ENCODE measurements at regions not wholly inside any gene's neighbourhood (a gene's known extent, or its start where the extent isn't known, plus 50 kb on each side); places are given as distances from the start of the nearest gene placed in this dataset.

DNA sequence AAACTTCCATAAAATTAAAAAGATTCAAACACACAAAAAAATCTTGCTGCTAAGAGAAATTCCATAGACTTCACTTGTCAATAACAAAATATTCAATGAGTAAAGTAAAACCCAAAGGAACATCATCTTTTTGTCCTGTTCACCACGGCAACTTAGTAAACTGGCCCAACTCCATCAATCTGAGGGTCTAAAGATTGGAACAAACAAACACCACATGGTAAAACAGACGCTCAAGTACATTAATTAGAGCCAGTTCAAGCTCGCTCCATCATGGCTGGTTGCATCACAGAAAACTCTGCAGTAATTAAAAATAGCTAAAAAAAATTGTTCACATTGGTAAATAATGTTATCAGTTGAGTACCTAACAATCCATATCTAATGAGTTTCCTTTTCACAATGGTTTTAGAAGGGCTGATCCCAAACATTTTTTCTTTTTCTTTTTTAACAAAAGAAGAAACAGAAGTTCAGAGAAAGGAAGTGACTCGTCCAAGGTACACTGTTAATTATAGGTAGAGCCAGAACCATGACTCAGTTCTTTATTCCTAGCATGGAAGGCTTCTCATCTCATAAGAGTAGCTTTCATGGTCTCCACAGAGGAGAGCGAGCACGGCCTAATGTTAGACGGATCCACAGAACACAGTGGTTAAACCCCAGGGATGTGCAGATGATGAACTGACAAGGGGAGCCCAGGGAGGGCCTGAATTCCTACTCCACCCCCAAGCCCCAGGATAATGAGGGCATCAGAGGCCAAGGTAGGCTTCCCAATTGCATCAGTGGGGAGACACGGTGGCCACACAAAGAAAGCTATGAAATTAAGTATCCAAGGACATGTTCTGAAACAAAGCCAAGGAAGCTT, 79.2 kb upstream of the ARHGEF3 start:
- Histone ChIP-seq H3K9me1 (ENCODE audit: insufficient read depth, low read length) (no peaks in the 10 kb centered on the region), H2BK15ac (ENCODE audit: low read depth, low read length) (no peak overlapping the region; the same call in 2 of the 3 replicates), H3K4me1 (ENCODE audit: control insufficient read depth, insufficient read depth, low read length) (0 out of 2 replicates have a peak, but pooled peaks cover 2% of the 10 kb centered on the region), H4K5ac (ENCODE audit: low read depth, low read length) (no peak overlapping the region), H3K18ac (ENCODE audit: low read depth, low read length) (no peak overlapping the region), H2BK20ac (ENCODE audit: low read depth, low read length) (no peak overlapping the region), H3K56ac (ENCODE audit: extremely low read depth, insufficient read depth, low read length) (no peak overlapping the region), H3K23ac (ENCODE audit: low read depth, low read length) (no peak overlapping the region), H3K4me3 (ENCODE audit: insufficient read depth, low read depth, low read length) (no peak overlapping the region), H3K14ac (replicated peaks; ENCODE audit: low read depth, low read length) (no peak overlapping the region; the same call in 1 of the 2 replicates), H3K79me1 (ENCODE audit: low read depth in 1 of 2, low read length in 2 of 2) (no peaks in the 10 kb centered on the region), H2AK9ac (replicated peaks; ENCODE audit: low read depth, low read length, poor library complexity) (no peak overlapping the region), H3K27me3 (ENCODE audit: control insufficient read depth, insufficient read depth, low read length) (0 out of 2 replicates have a peak, but pooled peaks cover 2% of the 10 kb centered on the region), H3K27ac (ENCODE audit: insufficient read depth, low read length) (no peak overlapping the region), H3K36me3 (ENCODE audit: control insufficient read depth, insufficient read depth, low read length) (no peaks in the 10 kb centered on the region), H2AK5ac (ENCODE audit: low read depth, low read length) (no peak overlapping the region), H4K8ac (ENCODE audit: low read depth in 2 of 2, low read length in 2 of 2) (no peak overlapping the region), H3K4ac (ENCODE audit: low read depth, low read length) (no peak overlapping the region), H3K9me3 (ENCODE audit: control insufficient read depth, insufficient read depth, low read length) (no peaks in the 10 kb centered on the region), H4K20me1 (ENCODE audit: insufficient read depth, low read length) (no peaks in the 10 kb centered on the region), H2AFZ (replicated peaks; ENCODE audit: low read length, poor library complexity) (no peak overlapping the region), H2BK5ac (ENCODE audit: low read depth, low read length, poor library complexity, severe bottlenecking) (no peak overlapping the region), H3K4me2 (ENCODE audit: low read depth, low read length) (no peak overlapping the region), H4K91ac (ENCODE audit: insufficient read depth, low read depth, low read length) (no peak overlapping the region), H2BK120ac (ENCODE audit: low read depth, low read length) (no peak overlapping the region), H3K9ac (ENCODE audit: low read depth, low read length) (no peak overlapping the region)
- dilution Hi-C loops (cut with HindIII; ENCODE audit: low sequenced_read_pairs, unreplicated experiment) (no loop called here), intact Hi-C loops (cut with micrococcal nuclease) (no loop called here), in situ Hi-C loops (cut with MboI; ENCODE audit: low sequenced_read_pairs) (no loop called here)
- WGBS, 2 experiments (ENCODE audit: extremely low coverage in 2 of 2, insufficient read length in 1 of 2): no CpG with 5 or more reads among the region's 8 CpGs
- ChIA-PET POLR2A (ENCODE audit: unreplicated experiment) (no interaction called here), CTCF (interaction anchor here (1.2 kb wide), 1 partner anchor 9 kb away, joined by 4 read pairs; no protein-coding TSS in a partner anchor)
- peak; percentile 3 for DNase-seq
- no peak for ATAC-seq (ENCODE audit: low read depth)
- no TSS peak for BruUV-seq (replicated peaks)
- TF ChIP-seq, protein P1, sequence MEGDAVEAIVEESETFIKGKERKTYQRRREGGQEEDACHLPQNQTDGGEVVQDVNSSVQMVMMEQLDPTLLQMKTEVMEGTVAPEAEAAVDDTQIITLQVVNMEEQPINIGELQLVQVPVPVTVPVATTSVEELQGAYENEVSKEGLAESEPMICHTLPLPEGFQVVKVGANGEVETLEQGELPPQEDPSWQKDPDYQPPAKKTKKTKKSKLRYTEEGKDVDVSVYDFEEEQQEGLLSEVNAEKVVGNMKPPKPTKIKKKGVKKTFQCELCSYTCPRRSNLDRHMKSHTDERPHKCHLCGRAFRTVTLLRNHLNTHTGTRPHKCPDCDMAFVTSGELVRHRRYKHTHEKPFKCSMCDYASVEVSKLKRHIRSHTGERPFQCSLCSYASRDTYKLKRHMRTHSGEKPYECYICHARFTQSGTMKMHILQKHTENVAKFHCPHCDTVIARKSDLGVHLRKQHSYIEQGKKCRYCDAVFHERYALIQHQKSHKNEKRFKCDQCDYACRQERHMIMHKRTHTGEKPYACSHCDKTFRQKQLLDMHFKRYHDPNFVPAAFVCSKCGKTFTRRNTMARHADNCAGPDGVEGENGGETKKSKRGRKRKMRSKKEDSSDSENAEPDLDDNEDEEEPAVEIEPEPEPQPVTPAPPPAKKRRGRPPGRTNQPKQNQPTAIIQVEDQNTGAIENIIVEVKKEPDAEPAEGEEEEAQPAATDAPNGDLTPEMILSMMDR (conservative IDR thresholded peaks at IDR 0.05; ENCODE audit: low read depth, low read length): no peak
- no peak for TF ChIP-seq NFE2L2 (IDR thresholded peaks at IDR 0.05; ENCODE audit: low read depth, low read length)
- TF ChIP-seq CHD1 (IDR thresholded peaks at IDR 0.05; ENCODE audit: low read depth, low read length): no peak
- TF ChIP-seq RCOR1 (IDR thresholded peaks at IDR 0.05; ENCODE audit: insufficient replicate concordance, low read length): no peak
- TF ChIP-seq MXI1 (IDR thresholded peaks at IDR 0.05; ENCODE audit: borderline replicate concordance, low read depth, low read length): no peak
- TF ChIP-seq BHLHE40 (IDR thresholded peaks at IDR 0.05; ENCODE audit: low read depth, low read length): no peak
- no peak for TF ChIP-seq MAFK (IDR thresholded peaks at IDR 0.05; ENCODE audit: low read depth, low read length)
- no peak for TF ChIP-seq SMC3 (IDR thresholded peaks at IDR 0.05; ENCODE audit: low read depth, low read length)
- TF ChIP-seq FOS (IDR thresholded peaks at IDR 0.05; ENCODE audit: low read depth, low read length): no peak
- TF ChIP-seq RFX5 (IDR thresholded peaks at IDR 0.05; ENCODE audit: low read depth, low read length): no peak
- no peak for TF ChIP-seq CEBPB (IDR thresholded peaks at IDR 0.05; ENCODE audit: low read depth, low read length)
